ENCODE measurements at regions not wholly inside any gene's neighbourhood (a gene's known extent, or its start where the extent isn't known, plus 50 kb on each side); places are given as distances from the start of the nearest gene placed in this dataset.

- H3K9me3 Mint-ChIP-seq = peaks cover 3% of the 10 kb centered on the region
- H3K36me3 Mint-ChIP-seq (ENCODE audit: low read depth) = peaks cover 4% of the 10 kb centered on the region
- peaks cover 19% of the 10 kb centered on the region for H3K4me1 Mint-ChIP-seq (ENCODE audit: low read depth)
- H3K27me3 Mint-ChIP-seq (ENCODE audit: low read depth) = peaks cover 58% of the 10 kb centered on the region
- H3K4me3 Mint-ChIP-seq = no peak overlapping the region
- no peak overlapping the region for H3K27ac Mint-ChIP-seq
Measured at GRCh38 chr3:194225988-194226663, 90.2 kb downstream of the HES1 start.

GRCh38 chr3:194231929-194232832 is 96.2 kb downstream of the HES1 start:
- Mint-ChIP-seq H3K27ac (no peak overlapping the region), H3K36me3 (ENCODE audit: low read depth) (peaks cover 10% of the 10 kb centered on the region), H3K9me3 (peaks cover 8% of the 10 kb centered on the region), H3K4me3 (no peak overlapping the region), H3K4me1 (ENCODE audit: low read depth) (peaks cover 5% of the 10 kb centered on the region), H3K27me3 (ENCODE audit: low read depth) (peaks cover 27% of the 10 kb centered on the region)

- Mint-ChIP-seq H3K36me3 (ENCODE audit: low read depth) (peaks cover 10% of the 10 kb centered on the region), H3K27ac (no peak overlapping the region), H3K9me3 (peaks cover 10% of the 10 kb centered on the region), H3K4me3 (no peak overlapping the region), H3K4me1 (ENCODE audit: low read depth) (peaks cover 5% of the 10 kb centered on the region), H3K27me3 (ENCODE audit: low read depth) (peaks cover 26% of the 10 kb centered on the region)
Measured at GRCh38 chr3:194233150-194233549, 97.2 kb downstream of the HES1 start.

- Mint-ChIP-seq H3K36me3 (ENCODE audit: low read depth) (peaks cover 10% of the 10 kb centered on the region), H3K4me3 (no peak overlapping the region), H3K27me3 (ENCODE audit: low read depth) (peaks cover 30% of the 10 kb centered on the region), H3K27ac (no peak overlapping the region), H3K9me3 (peaks cover 10% of the 10 kb centered on the region), H3K4me1 (ENCODE audit: low read depth) (no peaks in the 10 kb centered on the region)
Measured at GRCh38 chr3:194235160-194235559, 99.2 kb downstream of the HES1 start.

GRCh38 chr3:194237110-194237509 is 101.2 kb downstream of the HES1 start:
- Mint-ChIP-seq H3K9me3 (peaks cover 10% of the 10 kb centered on the region), H3K4me3 (no peak overlapping the region), H3K27me3 (ENCODE audit: low read depth) (peaks cover 44% of the 10 kb centered on the region), H3K36me3 (ENCODE audit: low read depth) (peaks cover 8% of the 10 kb centered on the region), H3K27ac (no peak overlapping the region), H3K4me1 (ENCODE audit: low read depth) (no peaks in the 10 kb centered on the region)

- Mint-ChIP-seq H3K4me3 (no peak overlapping the region), H3K27me3 (ENCODE audit: low read depth) (peaks cover 53% of the 10 kb centered on the region), H3K4me1 (ENCODE audit: low read depth) (no peaks in the 10 kb centered on the region), H3K36me3 (ENCODE audit: low read depth) (peaks cover 7% of the 10 kb centered on the region), H3K9me3 (peaks cover 10% of the 10 kb centered on the region), H3K27ac (no peak overlapping the region)
Measured at GRCh38 chr3:194240766-194241165, 104.8 kb downstream of the HES1 start.

- Mint-ChIP-seq H3K4me1 (ENCODE audit: low read depth) (no peaks in the 10 kb centered on the region), H3K27me3 (ENCODE audit: low read depth) (peaks cover 42% of the 10 kb centered on the region)
Measured at GRCh38 chr3:194243172-194243837, 107.4 kb downstream of the HES1 start.

GRCh38 chr3:194244167-194244566 is 107.0 kb downstream of the CPN2 start:
- Mint-ChIP-seq H3K27ac (no peak overlapping the region), H3K4me1 (ENCODE audit: low read depth) (no peaks in the 10 kb centered on the region), H3K4me3 (no peak overlapping the region), H3K36me3 (ENCODE audit: low read depth) (no peaks in the 10 kb centered on the region), H3K27me3 (ENCODE audit: low read depth) (peaks cover 41% of the 10 kb centered on the region), H3K9me3 (no peaks in the 10 kb centered on the region)

More at GRCh38 chr3:194243172-194243837, 107.4 kb downstream of the HES1 start:
- H3K4me3 Mint-ChIP-seq = no peak overlapping the region
- no peak overlapping the region for H3K27ac Mint-ChIP-seq
- no peaks in the 10 kb centered on the region for H3K9me3 Mint-ChIP-seq
- H3K36me3 Mint-ChIP-seq (ENCODE audit: low read depth) = no peaks in the 10 kb centered on the region

- Mint-ChIP-seq H3K4me1 (ENCODE audit: low read depth) (peaks cover 1% of the 10 kb centered on the region), H3K27ac (no peak overlapping the region), H3K9me3 (no peaks in the 10 kb centered on the region), H3K36me3 (ENCODE audit: low read depth) (no peaks in the 10 kb centered on the region), H3K27me3 (ENCODE audit: low read depth) (peaks cover 29% of the 10 kb centered on the region), H3K4me3 (no peak overlapping the region)
Measured at GRCh38 chr3:194245474-194245873, 105.7 kb downstream of the CPN2 start.

- Mint-ChIP-seq H3K4me1 (ENCODE audit: low read depth) (peaks cover 5% of the 10 kb centered on the region), H3K27ac (no peak overlapping the region), H3K4me3 (no peak overlapping the region), H3K27me3 (ENCODE audit: low read depth) (peaks cover 24% of the 10 kb centered on the region), H3K9me3 (no peaks in the 10 kb centered on the region), H3K36me3 (ENCODE audit: low read depth) (no peaks in the 10 kb centered on the region)
Measured at GRCh38 chr3:194245975-194246561, 105.1 kb downstream of the CPN2 start.

GRCh38 chr3:194246709-194247349 is 104.3 kb downstream of the CPN2 start:
- Mint-ChIP-seq H3K27ac (no peak overlapping the region), H3K9me3 (no peaks in the 10 kb centered on the region), H3K4me1 (ENCODE audit: low read depth) (peaks cover 7% of the 10 kb centered on the region), H3K27me3 (ENCODE audit: low read depth) (peaks cover 18% of the 10 kb centered on the region), H3K36me3 (ENCODE audit: low read depth) (no peaks in the 10 kb centered on the region), H3K4me3 (no peak overlapping the region)

GRCh38 chr3:194247350-194247740 is 103.8 kb downstream of the CPN2 start:
- Mint-ChIP-seq H3K27me3 (ENCODE audit: low read depth) (peaks cover 14% of the 10 kb centered on the region), H3K36me3 (ENCODE audit: low read depth) (no peaks in the 10 kb centered on the region), H3K4me3 (no peak overlapping the region), H3K27ac (no peak overlapping the region), H3K4me1 (ENCODE audit: low read depth) (peaks cover 8% of the 10 kb centered on the region), H3K9me3 (no peaks in the 10 kb centered on the region)

GRCh38 chr3:194249323-194250097 is 101.6 kb downstream of the CPN2 start:
- no peak overlapping the region for H3K4me3 Mint-ChIP-seq
- H3K36me3 Mint-ChIP-seq (ENCODE audit: low read depth) = peaks cover 2% of the 10 kb centered on the region
- H3K4me1 Mint-ChIP-seq (ENCODE audit: low read depth) = peaks cover 20% of the 10 kb centered on the region
- no peaks in the 10 kb centered on the region for H3K9me3 Mint-ChIP-seq
- peak overlapping the region; percentile 41 for H3K27ac Mint-ChIP-seq
- H3K27me3 Mint-ChIP-seq (ENCODE audit: low read depth) = no peaks in the 10 kb centered on the region

All from T-helper 1 cell treated with Interleukin-12 subunit alpha and Interleukin-12 subunit beta and Interleukin-4 antibody, amounts not matched to agents 30 μg/mL and 1 μg/mL, for 36 hours (primary cell).